GM12878 (cell line): ENCODE measurements at regions not wholly inside any gene's neighbourhood (a gene's known extent, or its start where the extent isn't known, plus 50 kb on each side); places are given as distances from the start of the nearest gene placed in this dataset.

Experiments
- CEBPB ChIP-seq, 2 experiments: fragments of 150-350 bp in 1 of 2; IDR thresholded peaks; 2 replicates each; pipeline ENCODE4 v1.6.1; 2012 to 2014; ENCODE audit warnings: low read depth in 2 of 2, low read length in 2 of 2, borderline replicate concordance in 1 of 2, inconsistent platforms in 1 of 2
- HDAC6 ChIP-seq: fragments of 200-600 bp; sonication (generic); IDR thresholded peaks from one replicate; pipeline ENCODE4 v1.8.0; 2017; ENCODE audit warnings: antibody characterized with exemption; ENCODE audit not compliant: unreplicated experiment
- JUND ChIP-seq: IDR thresholded peaks from 2 replicates; pipeline ENCODE4 v1.6.1; 2012; ENCODE audit warnings: low read depth, mild to moderate bottlenecking, low read length, improper control_type of control experiment, moderate library complexity
- MYC ChIP-seq: IDR thresholded peaks from 2 replicates; pipeline ENCODE4 v1.6.1; 2011; ENCODE audit warnings: mild to moderate bottlenecking, low read length, moderate library complexity, inconsistent platforms; ENCODE audit not compliant: insufficient read depth, insufficient replicate concordance, insufficient read length, severe bottlenecking
- POLR2A ChIP-seq: IDR thresholded peaks from 2 replicates; pipeline ENCODE4 v1.6.1; 2011; ENCODE audit warnings: low read depth, mild to moderate bottlenecking, low read length
- RAD21 ChIP-seq: IDR thresholded peaks from 2 replicates; pipeline ENCODE4 v1.6.1; 2011; ENCODE audit warnings: mild to moderate bottlenecking, low read depth, low read length, moderate library complexity; ENCODE audit not compliant: insufficient read depth
- SPI1 ChIP-seq: IDR thresholded peaks from 2 replicates; pipeline ENCODE4 v1.6.1; 2011; ENCODE audit warnings: low read depth, mild to moderate bottlenecking, low read length, moderate library complexity, borderline replicate concordance; ENCODE audit not compliant: insufficient read depth
- SUPT20H ChIP-seq: IDR thresholded peaks from 2 replicates; pipeline ENCODE4 v1.6.1; 2011; ENCODE audit warnings: low read depth, mild to moderate bottlenecking, low read length, moderate library complexity, borderline replicate concordance; ENCODE audit not compliant: control insufficient read depth
- YY1 ChIP-seq: IDR thresholded peaks from 2 replicates; pipeline ENCODE4 v1.6.1; 2011; ENCODE audit warnings: low read depth, mild to moderate bottlenecking, low read length
- TF ChIP-seq, protein P1 (sequence below), 3 experiments: IDR thresholded peaks in 2 of 3; conservative IDR thresholded peaks in 1 of 3; 2 replicates each; pipeline ENCODE4 v1.5.1; 2011; ENCODE audit warnings: low read depth in 3 of 3, low read length in 3 of 3, mild to moderate bottlenecking in 3 of 3, control low read depth in 2 of 3, moderate library complexity in 2 of 3, inconsistent platforms in 1 of 3, mixed read lengths in 1 of 3; ENCODE audit not compliant: control insufficient read depth in 2 of 3, insufficient read depth in 1 of 3; ENCODE audit errors: extremely low read depth in 1 of 3
- TF ChIP-seq, protein P2 (sequence below): IDR thresholded peaks from 2 replicates; pipeline ENCODE4 v1.6.1; 2012; ENCODE audit warnings: mild to moderate bottlenecking, low read depth, low read length
- TF ChIP-seq, protein P3 (sequence below): IDR thresholded peaks from 2 replicates; pipeline ENCODE4 v1.6.1; 2011; ENCODE audit warnings: low read depth, low read length, improper control_type of control experiment, borderline replicate concordance

DNA sequence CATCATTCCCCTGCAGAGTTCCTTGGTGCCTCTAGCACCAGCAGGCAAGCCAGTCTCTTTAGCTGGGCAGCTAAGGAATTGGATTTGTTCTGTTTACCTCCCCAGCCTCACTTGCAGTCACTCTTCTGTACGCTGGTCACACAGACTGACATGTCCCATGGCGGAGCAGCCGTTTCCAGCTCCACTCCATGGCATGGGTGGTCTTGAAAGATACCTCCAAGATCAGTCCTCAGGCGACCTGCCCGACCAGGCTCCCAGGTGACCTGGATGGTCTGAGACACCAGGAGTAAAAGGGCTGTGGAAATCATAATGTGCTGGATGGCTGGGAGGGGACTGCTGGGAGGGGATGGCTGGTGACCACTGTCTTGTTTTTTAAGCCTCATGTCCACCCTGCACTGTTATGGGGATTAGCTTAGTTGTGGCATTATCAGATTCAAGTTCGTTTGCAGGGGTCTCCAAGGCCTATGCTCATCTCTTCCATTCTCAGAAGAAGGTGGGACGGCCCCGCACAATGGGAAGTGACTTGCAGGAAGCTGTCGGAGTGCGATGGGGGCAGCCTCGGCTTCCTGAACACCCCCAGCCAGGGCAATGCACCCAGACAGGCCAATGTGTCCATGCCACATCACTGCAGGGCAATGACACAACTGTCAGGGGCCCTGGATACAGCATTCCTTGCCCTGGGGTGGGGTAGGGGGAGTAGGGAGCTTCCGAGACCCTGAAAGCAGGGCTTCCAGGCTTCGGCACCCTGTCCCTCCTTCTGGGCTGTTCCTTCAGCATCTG, 156.1 kb upstream of the MYCN start:
- TF ChIP-seq CEBPB (IDR thresholded peaks at IDR 0.05; ENCODE audit: borderline replicate concordance in 1 of 2, low read depth in 2 of 2, low read length in 2 of 2) (no peak), RAD21 (no peak), SPI1 (no peak), MYC (no peak), JUND (no peak), SUPT20H (no peak), POLR2A (no peak), YY1 (no peak), HDAC6 (no peak)
- TF ChIP-seq, protein P1, sequence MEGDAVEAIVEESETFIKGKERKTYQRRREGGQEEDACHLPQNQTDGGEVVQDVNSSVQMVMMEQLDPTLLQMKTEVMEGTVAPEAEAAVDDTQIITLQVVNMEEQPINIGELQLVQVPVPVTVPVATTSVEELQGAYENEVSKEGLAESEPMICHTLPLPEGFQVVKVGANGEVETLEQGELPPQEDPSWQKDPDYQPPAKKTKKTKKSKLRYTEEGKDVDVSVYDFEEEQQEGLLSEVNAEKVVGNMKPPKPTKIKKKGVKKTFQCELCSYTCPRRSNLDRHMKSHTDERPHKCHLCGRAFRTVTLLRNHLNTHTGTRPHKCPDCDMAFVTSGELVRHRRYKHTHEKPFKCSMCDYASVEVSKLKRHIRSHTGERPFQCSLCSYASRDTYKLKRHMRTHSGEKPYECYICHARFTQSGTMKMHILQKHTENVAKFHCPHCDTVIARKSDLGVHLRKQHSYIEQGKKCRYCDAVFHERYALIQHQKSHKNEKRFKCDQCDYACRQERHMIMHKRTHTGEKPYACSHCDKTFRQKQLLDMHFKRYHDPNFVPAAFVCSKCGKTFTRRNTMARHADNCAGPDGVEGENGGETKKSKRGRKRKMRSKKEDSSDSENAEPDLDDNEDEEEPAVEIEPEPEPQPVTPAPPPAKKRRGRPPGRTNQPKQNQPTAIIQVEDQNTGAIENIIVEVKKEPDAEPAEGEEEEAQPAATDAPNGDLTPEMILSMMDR (IDR thresholded peaks at IDR 0.05 in 2 of 3, conservative IDR thresholded peaks at IDR 0.05 in 1 of 3; ENCODE audit: control insufficient read depth in 2 of 3, extremely low read depth in 1 of 3, insufficient read depth in 1 of 3, low read depth in 3 of 3, low read length in 3 of 3) = no peak
- TF ChIP-seq, protein P2, sequence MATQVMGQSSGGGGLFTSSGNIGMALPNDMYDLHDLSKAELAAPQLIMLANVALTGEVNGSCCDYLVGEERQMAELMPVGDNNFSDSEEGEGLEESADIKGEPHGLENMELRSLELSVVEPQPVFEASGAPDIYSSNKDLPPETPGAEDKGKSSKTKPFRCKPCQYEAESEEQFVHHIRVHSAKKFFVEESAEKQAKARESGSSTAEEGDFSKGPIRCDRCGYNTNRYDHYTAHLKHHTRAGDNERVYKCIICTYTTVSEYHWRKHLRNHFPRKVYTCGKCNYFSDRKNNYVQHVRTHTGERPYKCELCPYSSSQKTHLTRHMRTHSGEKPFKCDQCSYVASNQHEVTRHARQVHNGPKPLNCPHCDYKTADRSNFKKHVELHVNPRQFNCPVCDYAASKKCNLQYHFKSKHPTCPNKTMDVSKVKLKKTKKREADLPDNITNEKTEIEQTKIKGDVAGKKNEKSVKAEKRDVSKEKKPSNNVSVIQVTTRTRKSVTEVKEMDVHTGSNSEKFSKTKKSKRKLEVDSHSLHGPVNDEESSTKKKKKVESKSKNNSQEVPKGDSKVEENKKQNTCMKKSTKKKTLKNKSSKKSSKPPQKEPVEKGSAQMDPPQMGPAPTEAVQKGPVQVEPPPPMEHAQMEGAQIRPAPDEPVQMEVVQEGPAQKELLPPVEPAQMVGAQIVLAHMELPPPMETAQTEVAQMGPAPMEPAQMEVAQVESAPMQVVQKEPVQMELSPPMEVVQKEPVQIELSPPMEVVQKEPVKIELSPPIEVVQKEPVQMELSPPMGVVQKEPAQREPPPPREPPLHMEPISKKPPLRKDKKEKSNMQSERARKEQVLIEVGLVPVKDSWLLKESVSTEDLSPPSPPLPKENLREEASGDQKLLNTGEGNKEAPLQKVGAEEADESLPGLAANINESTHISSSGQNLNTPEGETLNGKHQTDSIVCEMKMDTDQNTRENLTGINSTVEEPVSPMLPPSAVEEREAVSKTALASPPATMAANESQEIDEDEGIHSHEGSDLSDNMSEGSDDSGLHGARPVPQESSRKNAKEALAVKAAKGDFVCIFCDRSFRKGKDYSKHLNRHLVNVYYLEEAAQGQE = no peak
- TF ChIP-seq, protein P3, sequence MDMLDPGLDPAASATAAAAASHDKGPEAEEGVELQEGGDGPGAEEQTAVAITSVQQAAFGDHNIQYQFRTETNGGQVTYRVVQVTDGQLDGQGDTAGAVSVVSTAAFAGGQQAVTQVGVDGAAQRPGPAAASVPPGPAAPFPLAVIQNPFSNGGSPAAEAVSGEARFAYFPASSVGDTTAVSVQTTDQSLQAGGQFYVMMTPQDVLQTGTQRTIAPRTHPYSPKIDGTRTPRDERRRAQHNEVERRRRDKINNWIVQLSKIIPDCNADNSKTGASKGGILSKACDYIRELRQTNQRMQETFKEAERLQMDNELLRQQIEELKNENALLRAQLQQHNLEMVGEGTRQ = no peak
